ENCODE measurements at regions not wholly inside any gene's neighbourhood (a gene's known extent, or its start where the extent isn't known, plus 50 kb on each side); places are given as distances from the start of the nearest gene placed in this dataset.

- ChIA-PET POLR2A (no interaction called here), CTCF (no interaction called here)
- no peak for TF ChIP-seq CTCF (IDR thresholded peaks at IDR 0.05; ENCODE audit: control extremely low read depth, extremely low read depth, low read depth, missing control alignments)
- no peak for DNase-seq (ENCODE audit: extremely low spot score)
Observed at GRCh38 chr16:79411805-79412204, 188.7 kb downstream of the MAF start.

DNA sequence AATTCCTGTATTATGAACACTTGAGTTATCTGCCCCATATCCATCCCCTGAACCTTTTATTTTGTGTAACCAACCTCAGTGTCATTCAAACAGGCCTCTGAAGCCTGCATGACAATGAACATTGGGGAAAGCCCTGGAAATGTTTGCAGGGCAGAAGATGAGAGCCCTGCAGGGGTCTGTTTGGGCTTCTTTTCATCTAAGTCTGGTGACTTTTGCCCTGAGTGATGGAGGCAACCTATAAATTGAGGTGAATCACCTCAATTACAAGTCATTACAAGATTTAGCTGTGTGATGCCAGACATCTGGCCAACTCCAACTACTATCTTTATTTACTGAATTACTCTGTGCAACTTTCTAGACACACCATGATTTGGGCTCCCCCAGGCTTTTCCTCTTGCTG is 189.2 kb downstream of the MAF start:
- POLR2A ChIA-PET = no interaction called here
- CTCF ChIA-PET = no interaction called here
- no peak for TF ChIP-seq CTCF (IDR thresholded peaks at IDR 0.05; ENCODE audit: control extremely low read depth, extremely low read depth, low read depth, missing control alignments)
- no peak for DNase-seq (ENCODE audit: extremely low spot score)

GRCh38 chr16:79409978-79410377 is 190.6 kb downstream of the MAF start:
- CTCF ChIA-PET = interaction anchor here (1.2 kb wide), 1 partner anchor 23 kb away, joined by 4 read pairs; no protein-coding TSS in a partner anchor
- no peak for TF ChIP-seq CTCF (IDR thresholded peaks at IDR 0.05; ENCODE audit: control extremely low read depth, extremely low read depth, low read depth, missing control alignments)
- DNase-seq (ENCODE audit: extremely low spot score) = no peak
- POLR2A ChIA-PET = no interaction called here

DNA sequence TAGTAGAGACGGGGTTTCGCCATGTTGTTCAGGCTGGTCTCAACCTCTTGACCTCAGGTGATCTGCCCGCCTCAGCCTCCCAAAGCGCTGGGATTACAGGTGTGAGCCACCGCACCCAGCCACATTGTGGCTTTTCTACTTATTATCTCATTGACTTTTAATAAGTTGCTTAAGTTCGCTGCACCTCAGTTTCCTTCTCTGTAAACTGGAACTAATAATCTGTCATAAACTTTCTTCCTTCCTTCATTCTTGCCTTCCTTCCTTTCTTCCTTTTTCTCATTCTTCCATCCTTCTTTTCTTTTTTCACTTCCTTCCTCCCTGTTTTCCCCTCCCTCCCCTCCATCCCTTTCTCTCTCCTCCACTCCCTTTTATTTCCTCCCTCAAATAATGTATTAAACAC is 192.2 kb downstream of the MAF start:
- no peak for DNase-seq (ENCODE audit: extremely low spot score)
- ChIA-PET CTCF (no interaction called here), POLR2A (no interaction called here)
- TF ChIP-seq CTCF (IDR thresholded peaks at IDR 0.05; ENCODE audit: control extremely low read depth, extremely low read depth, low read depth, missing control alignments) = no peak

DNA sequence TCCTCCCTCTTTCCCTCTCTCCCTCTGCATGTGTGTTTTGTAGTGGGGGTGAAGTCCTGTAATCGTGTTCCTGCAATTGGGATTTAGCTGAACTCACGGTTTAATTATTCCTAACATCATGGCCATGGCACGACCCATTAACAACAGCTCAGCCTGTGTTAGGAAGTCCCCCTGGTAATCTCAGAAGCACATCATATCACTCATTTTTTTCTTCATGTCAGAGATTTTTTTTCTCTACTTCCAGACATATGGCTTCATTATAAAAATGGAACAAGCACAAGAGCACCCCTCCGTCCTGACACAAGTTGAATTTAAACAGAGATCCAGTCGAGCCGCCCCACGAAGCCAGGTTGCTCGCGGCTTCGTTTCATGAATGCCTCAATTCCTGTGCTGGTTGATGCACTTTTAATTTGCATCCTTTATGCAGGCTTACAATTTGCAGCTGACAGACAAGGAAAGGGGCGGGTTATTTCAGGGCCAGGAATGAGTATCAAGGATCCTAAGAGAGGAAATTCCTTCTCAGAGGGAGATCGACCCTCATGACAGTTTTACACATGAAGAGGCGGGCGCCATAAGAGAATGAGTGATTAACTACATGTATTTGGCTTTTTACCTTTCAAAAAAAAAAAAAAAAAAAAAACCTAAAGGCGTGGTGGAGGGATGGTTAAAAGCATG is 192.9 kb downstream of the MAF start:
- ChIA-PET CTCF (interaction anchor here (1.2 kb wide), 1 partner anchor 27 kb away, joined by 3 read pairs; no protein-coding TSS in a partner anchor), POLR2A (no interaction called here)
- TF ChIP-seq CTCF (IDR thresholded peaks at IDR 0.05; ENCODE audit: control extremely low read depth, extremely low read depth, low read depth, missing control alignments) = no peak
- no peak for DNase-seq (ENCODE audit: extremely low spot score)

DNA sequence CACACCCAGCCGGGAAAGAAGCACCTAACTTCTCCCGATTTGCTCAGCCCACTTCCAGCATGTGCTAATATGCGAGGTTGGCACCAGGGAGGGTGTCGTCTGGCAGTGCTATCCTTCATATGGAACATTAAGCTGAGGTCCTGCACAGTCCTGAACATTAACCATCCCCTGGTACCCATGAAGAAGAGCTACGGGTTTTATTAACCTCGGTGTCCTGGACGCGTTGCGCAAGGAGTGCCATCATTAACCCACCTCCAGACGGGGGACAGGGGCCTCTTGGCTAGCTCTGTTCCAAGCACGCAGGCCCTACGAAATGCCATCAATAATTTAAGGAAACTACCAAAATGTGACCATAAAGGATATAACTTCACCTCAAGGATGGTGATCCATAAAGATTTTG is 193.5 kb downstream of the MAF start:
- POLR2A ChIA-PET = no interaction called here

More for the DNA sequence above, 193.5 kb downstream of the MAF start:
- TF ChIP-seq CTCF (IDR thresholded peaks at IDR 0.05; ENCODE audit: control extremely low read depth, extremely low read depth, low read depth, missing control alignments) = no peak
- CTCF ChIA-PET = interaction anchor here (1.2 kb wide), 1 partner anchor 27 kb away, joined by 3 read pairs; no protein-coding TSS in a partner anchor
- DNase-seq (ENCODE audit: extremely low spot score) = no peak
